Neural cell (in vitro differentiated cells): ENCODE measurements at regions not wholly inside any gene's neighbourhood (a gene's known extent, or its start where the extent isn't known, plus 50 kb on each side); places are given as distances from the start of the nearest gene placed in this dataset.
"Not testable (repeated sequence)": the region's sequence is repeated elsewhere in the genome, so short reads cannot be mapped to it uniquely, and the experiment has no call there.

Source experiments
- EP300 ChIP-seq: fragments of 450-650 bp; conservative IDR thresholded peaks from 2 replicates; pipeline ENCODE4 v1.6.1; 2014; ENCODE audit warnings: antibody characterized with exemption, mild to moderate bottlenecking, moderate library complexity; ENCODE audit not compliant: poor library complexity, severe bottlenecking
- MXI1 ChIP-seq: fragments of 450-650 bp; conservative IDR thresholded peaks from 2 replicates; pipeline ENCODE4 v1.6.1; 2014; ENCODE audit warnings: antibody characterized with exemption, mild to moderate bottlenecking; ENCODE audit not compliant: poor library complexity, severe bottlenecking
- RAD21 ChIP-seq: fragments of 450-650 bp; conservative IDR thresholded peaks from 2 replicates; pipeline ENCODE4 v1.6.1; 2014; ENCODE audit warnings: antibody characterized with exemption, mild to moderate bottlenecking, moderate library complexity
- REST ChIP-seq: IDR thresholded peaks from 2 replicates; pipeline ENCODE4 v1.6.1; 2012; ENCODE audit warnings: borderline replicate concordance
- SMC3 ChIP-seq: fragments of 450-650 bp; conservative IDR thresholded peaks from 2 replicates; pipeline ENCODE4 v1.6.1; 2014; ENCODE audit warnings: antibody characterized with exemption, mild to moderate bottlenecking, moderate library complexity; ENCODE audit not compliant: poor library complexity
- TF ChIP-seq, protein P1 (sequence below): fragments of 450-650 bp; IDR thresholded peaks from 2 replicates; pipeline ENCODE4 v1.5.1; 2014; ENCODE audit warnings: antibody characterized with exemption, mild to moderate bottlenecking, moderate library complexity; ENCODE audit not compliant: poor library complexity, severe bottlenecking

GRCh38 chr4:102210806-102211205 lies 134.5 kb downstream of the SLC39A8 start:
- TF ChIP-seq, protein P1, sequence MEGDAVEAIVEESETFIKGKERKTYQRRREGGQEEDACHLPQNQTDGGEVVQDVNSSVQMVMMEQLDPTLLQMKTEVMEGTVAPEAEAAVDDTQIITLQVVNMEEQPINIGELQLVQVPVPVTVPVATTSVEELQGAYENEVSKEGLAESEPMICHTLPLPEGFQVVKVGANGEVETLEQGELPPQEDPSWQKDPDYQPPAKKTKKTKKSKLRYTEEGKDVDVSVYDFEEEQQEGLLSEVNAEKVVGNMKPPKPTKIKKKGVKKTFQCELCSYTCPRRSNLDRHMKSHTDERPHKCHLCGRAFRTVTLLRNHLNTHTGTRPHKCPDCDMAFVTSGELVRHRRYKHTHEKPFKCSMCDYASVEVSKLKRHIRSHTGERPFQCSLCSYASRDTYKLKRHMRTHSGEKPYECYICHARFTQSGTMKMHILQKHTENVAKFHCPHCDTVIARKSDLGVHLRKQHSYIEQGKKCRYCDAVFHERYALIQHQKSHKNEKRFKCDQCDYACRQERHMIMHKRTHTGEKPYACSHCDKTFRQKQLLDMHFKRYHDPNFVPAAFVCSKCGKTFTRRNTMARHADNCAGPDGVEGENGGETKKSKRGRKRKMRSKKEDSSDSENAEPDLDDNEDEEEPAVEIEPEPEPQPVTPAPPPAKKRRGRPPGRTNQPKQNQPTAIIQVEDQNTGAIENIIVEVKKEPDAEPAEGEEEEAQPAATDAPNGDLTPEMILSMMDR, result not testable (repeated sequence)
- TF ChIP-seq EP300, RAD21, MXI1, REST, SMC3: not testable (repeated sequence)
